Heart left ventricle (tissue), 13 donors: ENCODE measurements at regions not wholly inside any gene's neighbourhood (a gene's known extent, or its start where the extent isn't known, plus 50 kb on each side); places are given as distances from the start of the nearest gene placed in this dataset.

Experiments
- POLR2A ChIP-seq, 2 donors: fragments of 450-650 bp; IDR thresholded peaks; one replicate each; pipeline ENCODE4 v1.6.1; 2017; ENCODE audit warnings: antibody characterized with exemption in 2 of 2, mild to moderate bottlenecking in 2 of 2, moderate library complexity in 2 of 2
- TF ChIP-seq, protein P1 (sequence below), 12 donors: fragments of 200-600 bp; sonication (generic) in 4 of 12; IDR thresholded peaks; one replicate each; pipeline versions ENCODE4 v1.5.0 to v1.8.0; 2018 to 2022; ENCODE audit warnings: antibody characterized with exemption in 12 of 12, mild to moderate bottlenecking in 5 of 12
- donor health status: ischemic (EF 13 %, LVEDD 7.1; RV severe dilation, severe dysfunction).
- donor health status: DM: no; HTN: yes; CAD: no.
- donor health status: DM: no; HTN: no; CAD: no.
- donor health status: ischemic (EF 25% LVEDD 6.9; RV normal size, moderate dysfunction).
- donor health status: ischemic (EF 25% LVEDD 5.7; RV mildly dilated, moderate dysfunction).
- donor health status: ischemic (EF 35%, LVEDD 5.7; RV mildly dilated, moderate dysfunction).
- donor health status: nonischemic (EF 11% LVEDD 7.7; RV severe dilation, severe dysfunction).
- donor health status: DM: yes; HTN: yes; CAD: no.
- donor health status: PGD.
- donor health status: ischemic (EF 29% LVEDD 5.4; RV normal size, mild dysfunction).
- donor health status: nonischemic (EF 23%, LVEDD 6.1; RV moderate dilation, normal function).

DNA sequence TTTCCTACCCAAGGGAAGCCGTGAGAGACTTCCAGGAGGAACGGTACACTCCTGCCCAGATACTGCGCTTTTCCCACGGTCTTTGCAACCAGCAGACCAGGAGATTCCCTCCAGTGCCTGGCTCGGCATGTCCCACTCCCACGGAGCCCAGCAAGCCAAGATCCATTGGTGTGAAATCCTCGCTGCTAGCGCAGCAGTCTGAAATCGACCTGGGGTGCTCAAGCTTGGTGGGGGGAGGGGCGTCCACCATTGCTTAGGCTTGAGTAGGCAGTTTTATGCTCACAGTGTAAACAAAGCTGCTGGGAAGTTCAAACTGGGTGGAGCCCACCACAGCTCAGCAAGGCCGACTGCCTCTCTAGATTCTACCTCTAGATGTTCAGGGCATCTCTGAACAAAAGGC, 284.8 kb upstream of the FGF13 start:
- TF ChIP-seq, protein P1, sequence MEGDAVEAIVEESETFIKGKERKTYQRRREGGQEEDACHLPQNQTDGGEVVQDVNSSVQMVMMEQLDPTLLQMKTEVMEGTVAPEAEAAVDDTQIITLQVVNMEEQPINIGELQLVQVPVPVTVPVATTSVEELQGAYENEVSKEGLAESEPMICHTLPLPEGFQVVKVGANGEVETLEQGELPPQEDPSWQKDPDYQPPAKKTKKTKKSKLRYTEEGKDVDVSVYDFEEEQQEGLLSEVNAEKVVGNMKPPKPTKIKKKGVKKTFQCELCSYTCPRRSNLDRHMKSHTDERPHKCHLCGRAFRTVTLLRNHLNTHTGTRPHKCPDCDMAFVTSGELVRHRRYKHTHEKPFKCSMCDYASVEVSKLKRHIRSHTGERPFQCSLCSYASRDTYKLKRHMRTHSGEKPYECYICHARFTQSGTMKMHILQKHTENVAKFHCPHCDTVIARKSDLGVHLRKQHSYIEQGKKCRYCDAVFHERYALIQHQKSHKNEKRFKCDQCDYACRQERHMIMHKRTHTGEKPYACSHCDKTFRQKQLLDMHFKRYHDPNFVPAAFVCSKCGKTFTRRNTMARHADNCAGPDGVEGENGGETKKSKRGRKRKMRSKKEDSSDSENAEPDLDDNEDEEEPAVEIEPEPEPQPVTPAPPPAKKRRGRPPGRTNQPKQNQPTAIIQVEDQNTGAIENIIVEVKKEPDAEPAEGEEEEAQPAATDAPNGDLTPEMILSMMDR (IDR thresholded peaks at IDR 0.05) = no peak
- TF ChIP-seq POLR2A (IDR thresholded peaks at IDR 0.05) = no peak
